SK-N-MC (cell line): ENCODE measurements at regions not wholly inside any gene's neighbourhood (a gene's known extent, or its start where the extent isn't known, plus 50 kb on each side); places are given as distances from the start of the nearest gene placed in this dataset.

ENCODE experiments used
- EZH2 ChIP-seq: fragments of 200-600 bp; sonication (generic); IDR thresholded peaks from one replicate; pipeline ENCODE4 v1.6.1; 2017; ENCODE audit warnings: antibody characterized with exemption
- POLR2AphosphoS5 ChIP-seq: IDR thresholded peaks from 2 replicates; pipeline ENCODE4 v1.6.1; 2012; ENCODE audit warnings: mild to moderate bottlenecking, low read depth, low read length, borderline replicate concordance

GRCh38 chr4:187090401-187090800 lies 366.7 kb upstream of the FAT1 start:
- no peak for TF ChIP-seq POLR2AphosphoS5
- no peak for TF ChIP-seq EZH2
